ENCODE measurements at regions not wholly inside any gene's neighbourhood (a gene's known extent, or its start where the extent isn't known, plus 50 kb on each side); places are given as distances from the start of the nearest gene placed in this dataset.

DNA sequence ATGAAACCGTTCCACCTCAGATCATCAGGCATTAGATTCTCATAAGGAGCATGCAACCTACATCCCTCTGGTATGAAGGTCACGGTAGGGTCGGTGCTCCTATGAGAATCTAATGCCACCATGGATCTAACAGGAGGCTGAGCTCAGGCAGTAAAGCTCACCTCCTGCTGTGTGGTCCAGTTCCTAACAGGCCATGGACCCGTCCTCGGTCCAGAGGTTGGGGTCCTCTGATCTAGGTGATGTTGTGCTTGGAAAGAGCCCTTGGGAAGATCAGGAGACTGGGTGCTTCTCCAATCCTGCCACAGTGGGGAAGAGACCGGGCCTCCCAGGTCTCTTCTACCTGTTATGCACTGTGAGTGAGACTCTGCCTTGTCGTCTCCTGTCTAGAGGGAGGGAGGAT lies 104.6 kb downstream of the ACKR3 start:
- DNase-seq, result no peak

- no peak for DNase-seq
Observed at GRCh38 chr2:236674646-236675045, 105.0 kb downstream of the ACKR3 start.

DNA sequence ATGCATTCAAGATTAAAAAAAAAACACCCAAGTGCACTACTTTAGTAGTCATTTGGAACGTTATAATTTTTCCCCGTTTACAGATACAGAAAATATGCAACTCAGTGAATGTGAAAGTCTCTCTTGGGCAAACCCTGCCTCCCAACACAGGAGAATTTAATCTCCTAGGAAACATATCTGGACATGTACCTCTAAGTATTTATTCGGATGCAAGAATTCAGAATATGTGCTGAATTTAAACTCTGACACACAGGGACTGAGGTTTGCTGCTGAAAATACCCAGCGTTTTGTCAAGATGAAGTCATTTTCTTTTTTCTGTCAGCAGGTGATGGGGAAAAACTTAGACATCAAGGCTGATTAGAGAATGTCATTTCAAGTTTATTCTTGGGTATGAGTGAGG lies 105.4 kb downstream of the ACKR3 start:
- no peak for DNase-seq

DNA sequence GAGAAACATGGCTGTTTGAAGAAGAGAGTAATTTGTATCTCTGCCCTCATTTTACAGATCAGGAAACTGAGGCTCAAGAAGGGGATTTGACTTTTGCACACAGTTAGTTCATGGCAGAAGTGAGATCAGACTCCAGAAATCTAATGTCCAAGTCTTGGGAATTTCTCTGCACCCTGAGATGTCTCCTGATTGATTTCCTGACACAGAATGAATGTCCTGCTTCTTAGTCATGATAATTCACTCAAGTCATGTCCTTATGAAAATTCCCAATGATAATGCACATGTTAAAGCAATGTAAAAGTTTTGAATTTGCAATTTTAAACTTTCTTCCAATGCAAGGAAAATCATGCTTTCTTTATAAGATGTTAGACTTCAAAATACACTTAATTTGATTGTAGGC lies 105.9 kb downstream of the ACKR3 start:
- no peak for DNase-seq

- DNase-seq, result no peak
Observed at GRCh38 chr2:236676136-236676873, 106.7 kb downstream of the ACKR3 start.

- no peak for DNase-seq
Observed at GRCh38 chr2:236677368-236677767, 107.7 kb downstream of the ACKR3 start.

DNA sequence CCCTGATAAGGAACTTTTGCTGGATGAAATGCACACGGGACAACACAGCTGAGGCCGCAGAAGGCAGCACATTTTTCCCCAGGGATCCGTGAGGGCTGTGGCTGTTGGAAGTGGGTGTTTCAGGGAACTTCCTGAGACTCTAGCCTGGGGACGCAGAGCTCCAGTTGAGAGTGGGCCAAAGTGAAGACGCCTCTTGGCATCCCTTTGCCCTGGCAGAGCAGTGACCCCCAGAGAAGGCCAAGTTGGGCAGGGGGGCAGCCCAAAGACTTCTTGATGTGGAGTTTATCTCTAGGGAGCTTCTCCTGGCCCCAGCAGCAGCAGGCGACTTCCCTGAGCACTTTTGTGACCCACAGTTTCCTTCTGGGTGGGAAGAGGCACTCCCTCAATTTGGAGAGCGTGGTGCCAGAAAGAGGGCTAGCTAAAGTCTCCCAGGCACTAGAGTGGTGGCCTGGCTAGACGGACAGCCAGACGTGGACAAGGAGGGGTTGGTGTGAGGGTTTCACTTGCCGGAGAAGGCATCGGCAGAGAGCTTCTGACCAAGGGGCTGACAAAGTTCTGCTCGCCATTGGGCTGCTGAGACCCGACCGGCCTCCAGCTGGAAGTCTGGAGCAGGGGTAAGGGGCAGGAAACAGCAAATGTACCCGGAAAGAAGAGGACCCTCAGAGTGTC lies 108.8 kb downstream of the ACKR3 start:
- no peak for DNase-seq

DNA sequence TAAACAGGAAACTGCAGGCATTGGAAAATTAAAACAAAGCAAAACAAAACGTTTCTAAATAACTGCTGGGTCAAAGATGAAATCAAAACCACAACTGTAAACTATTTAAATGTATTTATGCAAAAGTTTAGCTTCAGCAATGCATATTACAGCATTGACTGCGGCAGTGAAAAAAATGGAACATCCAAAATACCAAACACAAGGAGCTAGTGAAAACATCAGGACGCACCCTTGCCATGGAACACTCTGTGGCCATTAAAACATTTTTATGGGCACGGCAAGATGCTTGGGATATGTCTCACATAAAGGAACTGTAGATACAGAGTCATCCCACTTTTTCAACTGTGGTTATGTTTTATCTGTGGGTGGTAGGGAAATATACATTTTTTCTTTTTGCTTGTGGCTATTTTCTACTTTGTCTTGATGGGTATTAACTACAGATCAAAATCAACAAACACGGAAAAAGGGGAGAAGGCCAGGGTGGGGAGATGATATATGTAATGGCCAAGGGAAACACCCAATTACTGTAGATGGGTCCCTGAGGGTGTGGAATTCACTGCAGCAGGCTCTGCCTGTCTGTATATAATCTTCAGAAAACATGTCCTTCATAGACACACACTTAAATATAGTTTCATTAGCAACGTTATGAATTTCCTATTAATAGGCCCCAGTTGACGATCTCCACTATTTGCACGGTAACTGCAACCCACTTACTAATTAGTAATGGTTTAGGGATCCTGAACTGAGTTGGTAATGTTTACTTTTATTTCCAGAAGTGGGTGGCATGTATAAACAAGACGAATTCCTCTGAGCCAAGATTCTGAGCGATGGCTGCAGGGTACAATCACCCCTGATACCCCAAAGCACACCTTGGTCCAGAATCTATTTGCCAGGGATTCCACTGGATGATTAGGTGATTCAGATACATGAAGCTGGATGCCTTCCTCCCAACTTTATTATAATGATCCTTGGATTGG lies 110.5 kb downstream of the ACKR3 start:
- DNase-seq, result no peak

- no peak for DNase-seq
Observed at GRCh38 chr2:236682651-236683422, 113.2 kb downstream of the ACKR3 start.

DNA sequence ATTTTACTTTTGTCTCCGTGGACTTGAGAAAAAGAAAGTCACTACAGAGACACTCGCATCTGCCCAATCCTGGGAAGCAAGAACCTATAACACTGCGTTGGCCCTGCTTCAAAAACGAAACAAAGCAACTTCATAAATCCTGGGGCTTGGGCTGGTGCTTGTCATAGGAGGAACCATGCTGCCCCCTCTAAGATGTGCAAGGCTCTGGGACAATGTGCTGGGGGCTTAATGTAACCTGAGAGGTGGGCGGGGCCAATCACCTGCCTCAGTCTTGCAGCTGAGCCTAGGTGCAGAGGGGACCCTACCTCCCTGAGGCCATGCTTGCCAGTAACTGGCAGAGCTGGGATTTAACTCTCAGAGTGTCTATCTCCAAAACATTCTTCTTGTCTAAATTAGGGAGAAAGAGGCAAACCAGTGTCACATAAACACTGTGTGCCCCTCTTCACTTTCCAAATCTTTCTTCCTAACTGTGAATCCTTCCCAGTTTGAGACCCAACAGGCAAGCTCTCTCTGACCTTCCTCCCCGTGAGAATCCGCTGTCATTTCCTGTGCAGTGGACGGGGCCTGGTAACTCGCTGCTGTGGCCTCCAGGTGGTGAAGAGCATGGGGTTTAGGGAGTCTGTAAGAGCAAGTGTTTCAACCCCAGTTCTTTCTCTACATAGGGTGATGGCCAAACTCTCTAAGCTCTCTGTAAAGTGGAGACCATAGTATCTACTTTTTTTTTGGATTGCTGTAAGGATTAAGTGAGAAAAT lies 115.1 kb downstream of the ACKR3 start:
- no peak for DNase-seq

DNA sequence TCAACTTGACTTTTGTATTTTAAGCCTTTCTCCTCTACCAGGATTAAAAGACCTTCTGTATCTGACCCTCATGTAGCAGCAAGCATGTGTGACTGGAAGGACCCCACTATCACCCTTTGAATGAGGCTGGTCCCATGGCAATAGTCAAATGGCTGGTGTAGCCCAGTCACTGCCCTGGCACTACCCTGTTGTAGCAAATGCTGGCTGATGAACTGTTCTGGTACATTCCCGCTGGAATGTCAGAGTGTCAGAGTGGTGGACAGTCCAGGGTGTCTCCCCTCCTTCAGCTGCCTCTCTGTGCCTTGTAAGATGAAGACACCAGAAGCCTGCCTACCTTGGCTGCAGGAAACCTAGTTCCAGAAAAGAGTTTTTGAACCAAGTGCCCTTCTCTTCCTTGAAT lies 115.7 kb downstream of the ACKR3 start:
- DNase-seq, result no peak

DNA sequence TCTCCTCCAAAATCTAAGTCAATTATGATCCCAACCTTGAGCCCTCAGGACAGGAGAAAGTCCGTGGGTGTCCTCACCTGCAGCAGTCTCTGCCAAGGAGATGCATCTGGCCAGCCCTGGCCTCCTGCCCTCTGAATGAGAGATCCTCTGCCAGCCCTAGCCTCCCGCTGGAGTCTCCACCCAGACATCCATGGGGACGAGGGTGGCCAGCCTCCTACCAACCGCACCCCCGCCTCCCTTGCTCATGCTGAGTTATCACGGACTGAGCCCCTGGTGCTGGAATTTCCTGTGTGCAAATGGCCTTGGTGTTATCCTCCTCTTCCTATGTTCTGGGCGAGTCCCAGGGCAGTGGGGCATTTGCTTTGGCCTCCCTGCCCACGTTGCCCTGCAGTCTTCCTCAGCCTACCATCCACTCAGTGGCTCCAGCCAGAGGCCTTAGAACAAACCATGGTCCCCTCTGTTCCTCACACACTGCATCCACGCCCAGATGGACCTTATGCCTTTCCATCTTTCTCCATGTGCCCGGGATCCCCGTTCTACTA lies 116.4 kb downstream of the ACKR3 start:
- no peak for DNase-seq

DNA sequence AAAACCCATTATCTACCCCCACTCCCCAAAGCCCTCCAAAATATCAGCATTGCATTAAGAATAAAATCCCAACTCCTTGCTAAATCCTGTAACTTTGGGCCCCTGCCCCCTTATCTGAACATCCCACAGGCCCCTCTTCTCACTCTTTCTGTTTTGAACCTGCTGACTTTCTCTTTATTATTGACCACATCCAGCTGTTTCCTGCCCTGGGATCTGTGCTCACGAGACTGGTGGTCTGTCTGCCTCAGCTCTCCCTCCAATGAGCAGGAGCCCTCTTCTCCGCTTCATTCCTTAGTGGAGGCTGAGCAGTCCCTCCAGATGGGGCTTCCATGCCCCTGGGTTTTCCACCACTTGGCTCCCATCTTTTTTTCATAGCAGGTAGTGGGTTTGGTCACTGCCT lies 116.9 kb downstream of the ACKR3 start:
- no peak for DNase-seq

- no peak for DNase-seq
Observed at GRCh38 chr2:236687296-236687965, 117.8 kb downstream of the ACKR3 start.

DNA sequence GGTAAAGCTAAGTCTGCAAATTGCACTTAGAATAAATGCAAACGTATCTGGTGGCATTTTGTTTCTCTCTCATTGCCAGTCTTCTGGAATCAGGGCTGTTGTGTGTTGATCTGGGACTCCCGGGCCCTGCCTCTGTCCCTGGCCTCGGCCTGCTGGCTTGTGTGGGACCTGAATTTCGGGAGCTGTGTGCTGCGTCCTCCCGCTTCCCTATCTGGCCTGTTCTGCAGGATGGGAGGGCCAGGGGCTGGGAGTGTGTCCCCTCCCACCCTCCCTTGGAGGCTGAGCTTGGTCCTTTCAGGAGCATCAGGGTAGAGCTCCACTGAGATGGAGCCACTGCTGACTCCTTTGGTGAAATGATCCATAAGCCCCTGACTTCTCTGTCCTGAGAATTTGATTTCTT lies 118.5 kb downstream of the ACKR3 start:
- DNase-seq, result no peak

DNA sequence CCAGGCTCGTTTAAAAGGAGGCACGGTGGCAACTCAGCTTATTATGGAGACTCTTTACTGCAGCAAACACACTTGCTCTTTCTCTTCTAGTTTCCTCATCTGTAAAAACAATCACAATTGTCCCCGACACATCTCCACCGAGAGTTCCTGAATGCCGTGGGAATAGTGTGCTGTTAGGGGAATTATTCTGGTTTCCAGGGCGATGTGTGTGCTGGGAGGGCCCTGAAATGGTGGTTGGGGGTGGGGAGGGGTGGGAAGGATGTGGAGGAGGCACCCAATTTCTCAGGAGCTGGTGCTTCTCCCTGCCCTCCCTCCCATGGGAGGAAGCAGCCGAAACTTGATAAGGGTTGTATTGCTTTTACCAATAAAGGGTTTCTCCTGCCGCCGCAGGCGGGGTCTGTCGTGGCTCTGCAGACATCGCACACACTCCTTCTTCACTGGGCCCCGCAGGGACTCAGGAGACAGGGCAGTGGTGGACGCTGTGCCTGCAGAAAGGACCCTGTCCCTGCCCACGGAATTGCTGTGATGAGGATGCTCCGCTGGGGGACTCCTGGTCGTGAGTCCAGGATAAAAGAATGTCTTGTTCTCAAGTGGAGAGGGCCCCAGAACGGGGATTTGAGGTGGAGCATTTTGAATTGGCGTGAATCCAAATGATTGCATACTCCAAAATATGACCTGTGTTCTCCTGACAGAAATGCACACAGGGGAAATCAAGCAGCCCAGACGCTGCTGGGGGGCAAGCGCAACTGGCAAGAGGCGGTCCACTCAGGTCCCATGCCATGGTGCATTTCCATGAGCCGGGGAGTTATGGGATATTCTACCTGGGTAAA lies 119.2 kb downstream of the ACKR3 start:
- DNase-seq, result no peak

GRCh38 chr2:236689393-236689700 lies 119.7 kb downstream of the ACKR3 start:
- DNase-seq, result no peak

- no peak for DNase-seq
Observed at GRCh38 chr2:236689981-236690380, 120.4 kb downstream of the ACKR3 start.

DNA sequence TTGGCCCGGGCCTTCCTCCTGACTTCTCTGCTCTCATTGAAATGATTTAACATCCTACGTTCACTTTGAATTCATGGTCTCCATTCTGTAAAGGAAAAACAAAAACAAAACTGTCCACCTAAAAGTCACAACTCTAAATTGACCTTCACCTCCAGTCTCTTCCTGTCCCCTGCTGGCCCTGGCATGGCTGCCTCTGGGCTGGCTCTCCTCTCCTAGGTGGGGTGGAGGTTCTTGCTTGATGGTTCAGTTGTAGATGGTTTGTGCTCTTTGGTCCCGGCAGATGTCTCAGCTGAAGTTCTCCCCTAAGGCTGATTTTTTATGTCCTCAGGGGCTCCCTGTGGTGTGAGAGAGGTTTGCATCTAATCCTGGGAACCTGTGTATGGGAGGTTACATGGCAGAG lies 121.1 kb downstream of the ACKR3 start:
- DNase-seq, result no peak

- no peak for DNase-seq
Observed at GRCh38 chr2:236691799-236692167, 122.2 kb downstream of the ACKR3 start.
